ENCODE measurements at regions not wholly inside any gene's neighbourhood (a gene's known extent, or its start where the extent isn't known, plus 50 kb on each side); places are given as distances from the start of the nearest gene placed in this dataset.

- no peak for DNase-seq (ENCODE audit: low spot score)
These were observed 555.8 kb upstream of the TLE4 start for GRCh38 chr9:79015951-79016350.

DNA sequence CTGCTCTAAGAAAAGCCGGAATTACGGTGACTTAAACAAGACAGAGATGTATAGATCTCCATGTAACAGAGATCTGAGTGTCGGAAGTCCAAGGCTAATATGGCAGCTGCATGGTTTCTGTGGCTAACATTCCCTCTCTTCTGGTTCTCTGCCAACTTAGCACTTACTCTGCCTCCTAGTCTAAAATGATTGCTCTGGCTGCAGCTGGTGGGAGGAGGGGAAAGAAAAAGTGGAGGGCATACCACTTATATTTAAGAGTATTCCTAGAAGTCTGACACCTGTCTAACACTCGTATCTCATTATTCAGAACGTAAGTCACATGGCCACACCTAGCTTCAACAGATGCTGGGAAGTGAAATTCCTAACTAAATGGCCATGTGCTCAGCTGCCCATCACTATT is 551.5 kb upstream of the TLE4 start:
- no peak for DNase-seq (ENCODE audit: low spot score)

GRCh38 chr9:79021084-79021483 is 550.7 kb upstream of the TLE4 start:
- DNase-seq (ENCODE audit: low spot score): no peak

- DNase-seq (ENCODE audit: low spot score): no peak
These were observed 548.6 kb upstream of the TLE4 start for GRCh38 chr9:79023134-79023580.

- DNase-seq (ENCODE audit: low spot score): no peak
These were observed 545.4 kb upstream of the TLE4 start for GRCh38 chr9:79026316-79026715.

DNA sequence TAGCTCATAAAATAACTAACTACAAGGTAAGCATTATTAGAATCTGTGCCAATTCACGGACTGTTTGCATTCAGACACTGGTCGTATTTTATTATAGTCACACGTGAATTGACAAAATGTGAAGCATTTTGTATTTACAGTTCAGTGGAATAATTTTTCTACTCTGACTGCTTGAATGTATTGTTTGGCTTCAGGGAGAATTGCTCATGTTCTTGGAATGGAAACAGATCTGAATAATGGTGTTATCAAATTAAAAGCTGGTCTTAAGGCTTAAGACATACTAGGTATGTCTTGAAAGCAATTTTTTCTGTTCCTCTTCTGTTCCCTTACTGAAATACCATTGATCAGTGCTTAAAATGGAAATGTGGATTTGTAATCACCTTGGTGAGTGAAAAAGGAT is 543.7 kb upstream of the TLE4 start:
- no peak for DNase-seq (ENCODE audit: low spot score)

DNA sequence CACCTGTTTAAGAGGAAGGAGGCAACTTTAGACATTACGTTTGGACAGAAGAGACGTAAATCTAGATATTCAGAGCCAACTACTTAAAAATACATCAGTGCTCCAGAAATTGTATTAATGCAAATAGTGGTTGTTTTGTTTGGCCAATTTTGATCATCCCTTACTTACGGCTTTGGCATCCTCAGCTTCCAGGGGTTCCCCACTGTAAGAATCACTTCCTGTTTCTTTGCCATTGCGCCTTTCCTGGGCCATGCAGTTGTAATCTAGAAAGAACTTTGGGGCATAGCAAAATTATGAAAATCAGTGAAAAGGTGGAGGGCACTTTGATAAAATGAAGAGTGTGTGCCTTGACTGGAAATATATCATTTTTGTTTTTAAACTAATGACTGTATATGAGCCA is 537.2 kb upstream of the TLE4 start:
- DNase-seq (ENCODE audit: low spot score): no peak

GRCh38 chr9:79037338-79037737 is 534.4 kb upstream of the TLE4 start:
- no peak for DNase-seq (ENCODE audit: low spot score)

DNA sequence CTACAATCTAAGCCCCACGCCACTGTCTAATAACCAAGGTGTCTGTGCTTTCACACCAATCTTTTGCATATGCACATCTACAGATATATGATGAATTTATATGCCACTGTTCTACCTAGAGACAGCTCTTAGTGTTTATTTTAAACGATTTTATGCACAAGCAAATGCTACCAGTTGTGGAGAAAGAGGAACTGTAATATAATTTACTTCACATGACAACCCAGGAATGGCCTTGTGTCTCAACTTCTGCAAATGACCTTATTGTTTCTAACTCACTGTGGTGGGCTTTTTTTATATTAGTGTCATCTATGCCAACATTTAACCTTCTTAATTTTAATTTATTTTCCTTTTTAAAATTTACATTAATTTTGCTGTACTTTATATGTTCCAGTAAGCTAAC is 531.1 kb upstream of the TLE4 start:
- DNase-seq (ENCODE audit: low spot score): no peak

- DNase-seq (ENCODE audit: low spot score): no peak
These were observed 530.5 kb upstream of the TLE4 start for GRCh38 chr9:79041266-79041665.

GRCh38 chr9:79043916-79044315 is 527.8 kb upstream of the TLE4 start:
- DNase-seq (ENCODE audit: low spot score): no peak

GRCh38 chr9:79046401-79046800 is 525.4 kb upstream of the TLE4 start:
- no peak for DNase-seq (ENCODE audit: low spot score)

DNA sequence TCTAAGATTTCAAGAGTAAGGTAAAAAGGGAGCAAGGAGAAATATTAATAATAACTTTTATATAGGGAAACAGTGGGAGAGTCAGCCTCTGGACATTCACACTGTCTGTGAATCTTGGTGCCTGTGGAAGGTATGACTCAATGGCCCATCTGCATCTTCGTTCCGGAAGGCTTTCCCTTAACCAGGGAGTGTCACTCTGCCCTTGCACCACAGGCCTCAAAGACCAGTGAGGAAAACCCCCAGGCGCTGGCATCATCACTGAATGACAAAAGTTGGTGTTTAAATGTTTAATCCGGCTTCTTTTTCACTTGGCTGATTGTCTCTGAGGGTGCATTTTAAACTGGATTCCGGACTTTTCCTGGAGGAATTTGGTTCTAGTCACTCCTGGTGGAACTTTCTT is 522.4 kb upstream of the TLE4 start:
- no peak for DNase-seq (ENCODE audit: low spot score)

DNA sequence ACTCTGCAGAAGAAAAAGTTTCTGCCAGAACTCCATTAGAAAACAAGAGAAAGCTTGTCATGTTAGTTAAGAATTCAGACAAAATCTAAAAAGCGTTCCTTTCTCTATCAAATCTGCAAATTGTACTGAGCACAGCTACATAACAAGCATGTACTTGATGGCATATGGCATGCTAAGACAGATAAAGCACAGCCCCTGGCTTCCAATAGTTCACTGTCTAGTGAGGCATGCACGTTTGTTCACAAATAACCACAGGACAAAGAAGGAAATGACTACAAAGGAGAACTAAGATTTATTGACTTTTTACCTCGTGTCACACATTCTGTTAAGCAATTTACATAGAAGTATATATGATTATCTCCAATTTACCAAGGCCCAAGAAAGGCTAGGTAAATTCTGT is 518.2 kb upstream of the TLE4 start:
- no peak for DNase-seq (ENCODE audit: low spot score)

- DNase-seq (ENCODE audit: low spot score): no peak
These were observed 517.3 kb upstream of the TLE4 start for GRCh38 chr9:79054500-79054899.

GRCh38 chr9:79056041-79056440 is 515.7 kb upstream of the TLE4 start:
- no peak for DNase-seq (ENCODE audit: low spot score)

DNA sequence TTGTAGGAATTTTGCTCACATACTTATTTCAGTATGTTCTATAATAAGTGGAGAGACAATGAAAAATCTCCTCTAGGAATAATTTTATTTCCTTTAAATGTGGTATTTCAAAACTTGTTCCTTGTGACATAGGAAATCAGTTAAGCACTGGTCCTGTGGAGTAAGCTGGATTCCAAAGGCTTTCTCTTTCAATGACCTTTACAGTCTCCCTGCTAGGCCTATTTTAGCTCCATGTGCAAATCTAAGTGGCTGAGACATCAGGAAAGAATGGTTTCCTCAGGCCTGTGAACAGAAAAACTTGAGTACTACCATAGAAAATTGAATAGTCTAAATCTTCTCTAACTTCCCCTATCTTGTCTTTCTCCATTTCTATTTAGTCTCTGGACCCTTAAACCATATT is 514.2 kb upstream of the TLE4 start:
- DNase-seq (ENCODE audit: low spot score): no peak

DNA sequence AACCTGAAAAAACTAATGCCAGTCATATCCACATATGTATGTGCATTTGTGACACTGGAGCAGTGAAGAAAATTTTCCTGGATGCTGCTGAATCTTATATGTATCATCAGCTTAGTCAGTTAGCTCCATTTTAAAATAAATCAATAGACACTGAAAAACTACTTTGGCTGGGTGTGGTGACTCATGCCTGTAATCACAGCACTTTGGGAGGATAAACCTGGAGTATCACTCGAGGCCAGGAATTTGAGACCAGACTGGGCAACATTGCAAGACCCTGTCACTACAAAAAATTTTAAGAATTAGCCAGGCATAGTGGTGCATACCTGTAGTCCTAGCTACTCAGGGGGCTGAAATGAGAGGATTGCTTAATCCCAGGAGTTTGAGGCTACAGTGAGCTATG is 511.0 kb upstream of the TLE4 start:
- DNase-seq (ENCODE audit: low spot score): no peak

DNA sequence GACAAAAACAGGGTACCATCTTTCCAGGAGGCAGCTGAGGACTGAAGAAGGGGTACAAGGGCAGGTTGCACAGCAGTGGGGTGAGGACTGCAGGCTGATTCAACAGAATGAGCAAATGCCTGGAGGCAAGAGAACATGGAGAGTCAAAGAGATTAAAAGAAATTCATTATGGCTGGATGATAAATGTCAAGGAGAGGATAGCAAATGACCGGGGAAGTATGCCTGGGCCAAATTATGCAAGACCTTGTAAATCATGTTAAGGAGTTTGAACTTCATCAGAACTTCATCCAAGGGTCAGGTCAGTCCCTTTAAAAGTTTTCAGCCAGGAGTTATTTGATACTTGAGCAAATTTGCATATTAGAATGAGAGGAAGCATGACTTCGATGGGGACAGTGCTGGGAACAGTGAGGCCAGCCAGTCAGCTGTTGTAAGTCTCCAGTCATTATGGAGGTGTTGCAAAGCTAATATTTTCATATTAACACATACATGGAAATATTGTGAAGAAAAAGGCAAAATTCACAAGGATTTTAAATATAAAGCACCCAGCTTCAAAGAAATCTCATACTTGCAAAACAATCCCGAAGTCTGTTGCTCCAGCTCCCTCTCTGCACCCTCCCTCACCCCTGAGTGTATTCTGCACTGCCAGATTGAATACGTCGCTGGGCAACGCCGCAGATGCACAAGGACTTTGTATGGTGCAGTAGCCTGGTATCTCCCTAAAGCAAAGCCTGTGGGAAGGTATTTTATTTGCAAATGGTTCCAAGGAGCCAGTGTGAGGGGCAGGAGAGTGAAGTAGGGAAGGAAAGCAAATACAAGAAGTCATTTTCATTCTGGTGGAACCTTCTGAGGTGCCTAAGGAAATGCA is 509.8 kb upstream of the TLE4 start:
- DNase-seq (ENCODE audit: low spot score): no peak

GRCh38 chr9:79073201-79073600 is 498.6 kb upstream of the TLE4 start:
- no peak for DNase-seq (ENCODE audit: low spot score)

GRCh38 chr9:79080536-79080935 is 491.2 kb upstream of the TLE4 start:
- DNase-seq (ENCODE audit: low spot score): no peak

- no peak for DNase-seq (ENCODE audit: low spot score)
These were observed 488.1 kb upstream of the TLE4 start for GRCh38 chr9:79083621-79084020.

- DNase-seq (ENCODE audit: low spot score): no peak
These were observed 484.6 kb upstream of the TLE4 start for GRCh38 chr9:79087133-79087532.

GRCh38 chr9:79089054-79089560 is 482.7 kb upstream of the TLE4 start:
- DNase-seq (ENCODE audit: low spot score): no peak
